ENCODE measurements at regions not wholly inside any gene's neighbourhood (a gene's known extent, or its start where the extent isn't known, plus 50 kb on each side); places are given as distances from the start of the nearest gene placed in this dataset.

- DNase-seq (ENCODE audit: low read depth, low spot score) = no peak
Measured at GRCh38 chr13:44174769-44175425, 198.7 kb upstream of the SERP2 start.

- DNase-seq (ENCODE audit: low read depth, low spot score) = no peak
Measured at GRCh38 chr13:44176173-44176572, 197.5 kb upstream of the SERP2 start.

DNA sequence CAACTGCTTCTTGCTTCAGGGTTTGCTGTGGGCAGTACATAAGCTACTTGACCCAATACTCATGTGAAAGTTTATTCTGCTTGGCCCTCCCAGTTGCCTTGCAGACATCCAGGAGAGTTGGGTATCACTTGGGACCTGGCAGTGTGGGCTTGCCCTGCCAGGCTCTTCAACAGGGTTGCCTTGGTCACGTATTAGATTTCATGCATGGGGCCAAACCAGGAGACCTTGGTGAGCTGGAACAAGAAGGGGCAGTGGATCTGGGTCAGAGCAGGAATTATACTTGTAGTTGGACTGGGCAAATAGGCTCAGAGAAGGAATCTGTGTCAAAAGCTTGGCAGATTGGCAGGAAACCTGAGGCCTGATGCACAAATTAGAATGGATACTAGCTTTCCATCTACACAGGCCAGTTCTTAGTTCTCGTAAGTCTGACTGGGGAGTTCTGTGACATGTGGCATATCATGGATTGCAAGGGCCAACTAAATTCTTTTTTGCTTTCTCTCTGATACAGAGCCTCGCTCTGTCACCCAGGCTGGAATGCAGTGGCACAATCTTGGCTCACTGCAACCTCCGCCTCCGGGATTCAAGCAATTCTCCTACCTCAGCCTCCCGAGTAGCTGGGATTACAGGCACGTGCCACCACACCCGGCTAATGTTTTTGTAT lies 192.6 kb upstream of the SERP2 start:
- DNase-seq (ENCODE audit: low read depth, low spot score) = no peak

DNA sequence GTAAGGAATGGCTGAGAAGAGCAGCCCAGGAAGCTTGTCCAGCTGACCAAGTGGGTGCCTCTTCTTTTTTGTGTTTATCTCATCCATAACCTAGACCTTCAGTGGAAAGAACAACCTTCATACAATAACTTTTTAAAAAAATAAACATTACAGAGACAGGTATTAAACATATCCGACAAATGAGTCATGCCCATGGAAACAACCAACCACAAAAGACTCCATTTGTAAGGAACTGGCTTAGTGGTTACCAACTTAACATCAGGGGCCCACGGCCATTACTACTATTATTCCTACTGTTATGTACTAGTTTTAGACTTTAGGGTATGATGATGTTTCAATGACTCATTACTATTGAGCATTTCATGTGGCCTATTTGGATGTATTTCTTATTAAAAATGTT lies 191.7 kb upstream of the SERP2 start:
- DNase-seq (ENCODE audit: low read depth, low spot score) = no peak

- DNase-seq (ENCODE audit: low read depth, low spot score) = no peak
Measured at GRCh38 chr13:44184740-44185139, 188.9 kb upstream of the SERP2 start.

DNA sequence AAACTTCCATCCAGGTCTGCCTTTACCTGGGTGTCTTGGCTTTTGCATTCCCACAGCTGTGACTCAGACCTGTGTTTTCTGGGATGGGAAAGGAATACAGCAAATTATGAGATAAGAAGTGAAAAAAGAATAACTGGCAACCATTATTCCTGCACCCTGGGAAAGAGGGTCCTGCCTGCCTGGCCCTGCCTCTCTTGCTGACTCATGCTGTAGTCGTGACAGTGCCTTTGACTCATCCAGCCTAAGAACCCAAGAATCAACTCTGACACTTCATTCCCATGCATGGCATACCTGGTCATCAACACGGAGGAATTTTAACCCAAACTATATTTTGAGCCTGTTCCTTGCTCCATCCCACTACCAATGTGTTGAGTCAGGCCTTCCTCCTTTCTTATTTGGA lies 185.4 kb upstream of the SERP2 start:
- no peak for DNase-seq (ENCODE audit: low read depth, low spot score)

DNA sequence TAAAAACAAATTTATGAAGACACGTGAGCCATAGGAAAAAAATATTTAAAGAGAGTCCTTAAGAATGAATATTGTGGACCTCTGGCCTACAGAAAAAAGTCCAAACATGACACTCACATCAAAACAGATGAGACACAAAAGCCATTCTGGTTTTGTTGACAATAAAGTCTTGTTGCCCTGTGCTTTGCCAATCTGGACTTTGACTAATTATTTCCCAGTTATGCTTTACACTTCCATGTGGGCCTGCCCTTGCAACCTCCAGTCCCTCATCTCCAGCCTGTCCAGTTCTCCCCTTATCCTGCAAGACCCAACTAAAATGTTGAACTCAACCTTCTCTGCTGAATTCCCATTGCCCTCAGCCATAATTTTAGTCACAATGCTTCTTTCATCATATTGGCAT lies 184.5 kb upstream of the SERP2 start:
- no peak for DNase-seq (ENCODE audit: low read depth, low spot score)

- no peak for DNase-seq (ENCODE audit: low read depth, low spot score)
Measured at GRCh38 chr13:44191103-44191502, 182.5 kb upstream of the SERP2 start.

DNA sequence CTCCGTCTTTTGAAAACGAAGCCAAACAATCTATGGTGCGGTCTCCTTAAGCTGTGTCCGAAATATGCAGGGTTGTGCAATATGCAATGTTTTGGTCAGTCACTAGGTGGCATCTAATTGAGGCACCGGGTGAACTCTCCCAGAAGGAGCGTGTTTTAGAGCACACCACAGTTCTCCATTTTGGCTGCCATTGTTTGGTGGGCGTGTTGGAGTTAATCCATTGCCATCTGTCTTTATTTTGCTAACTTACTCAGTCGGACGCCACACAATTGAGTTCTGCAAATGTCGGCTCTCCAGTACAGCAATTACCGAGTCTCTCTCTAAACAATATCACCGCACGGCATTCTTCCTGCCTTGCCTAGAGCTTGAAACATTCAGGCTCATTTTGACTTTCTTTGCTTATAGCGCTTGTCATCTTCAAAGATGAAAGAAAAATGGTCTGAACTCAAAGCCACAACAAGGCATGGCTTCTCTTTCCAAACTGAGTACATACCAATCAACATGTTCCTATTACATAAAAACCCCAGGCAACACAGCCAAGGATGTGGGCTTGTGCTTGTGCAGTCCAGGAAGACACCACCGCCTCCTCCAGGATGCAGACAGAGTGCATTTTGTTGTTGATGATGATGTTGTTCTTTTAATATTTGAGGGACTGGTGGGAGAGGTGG lies 182.0 kb upstream of the SERP2 start:
- DNase-seq (ENCODE audit: low read depth, low spot score) = no peak

GRCh38 chr13:44193731-44194130 lies 179.9 kb upstream of the SERP2 start:
- no peak for DNase-seq (ENCODE audit: low read depth, low spot score)

GRCh38 chr13:44195245-44195644 lies 178.4 kb upstream of the SERP2 start:
- DNase-seq (ENCODE audit: low read depth, low spot score) = no peak

GRCh38 chr13:44196196-44196751 lies 177.3 kb upstream of the SERP2 start:
- DNase-seq (ENCODE audit: low read depth, low spot score) = no peak

DNA sequence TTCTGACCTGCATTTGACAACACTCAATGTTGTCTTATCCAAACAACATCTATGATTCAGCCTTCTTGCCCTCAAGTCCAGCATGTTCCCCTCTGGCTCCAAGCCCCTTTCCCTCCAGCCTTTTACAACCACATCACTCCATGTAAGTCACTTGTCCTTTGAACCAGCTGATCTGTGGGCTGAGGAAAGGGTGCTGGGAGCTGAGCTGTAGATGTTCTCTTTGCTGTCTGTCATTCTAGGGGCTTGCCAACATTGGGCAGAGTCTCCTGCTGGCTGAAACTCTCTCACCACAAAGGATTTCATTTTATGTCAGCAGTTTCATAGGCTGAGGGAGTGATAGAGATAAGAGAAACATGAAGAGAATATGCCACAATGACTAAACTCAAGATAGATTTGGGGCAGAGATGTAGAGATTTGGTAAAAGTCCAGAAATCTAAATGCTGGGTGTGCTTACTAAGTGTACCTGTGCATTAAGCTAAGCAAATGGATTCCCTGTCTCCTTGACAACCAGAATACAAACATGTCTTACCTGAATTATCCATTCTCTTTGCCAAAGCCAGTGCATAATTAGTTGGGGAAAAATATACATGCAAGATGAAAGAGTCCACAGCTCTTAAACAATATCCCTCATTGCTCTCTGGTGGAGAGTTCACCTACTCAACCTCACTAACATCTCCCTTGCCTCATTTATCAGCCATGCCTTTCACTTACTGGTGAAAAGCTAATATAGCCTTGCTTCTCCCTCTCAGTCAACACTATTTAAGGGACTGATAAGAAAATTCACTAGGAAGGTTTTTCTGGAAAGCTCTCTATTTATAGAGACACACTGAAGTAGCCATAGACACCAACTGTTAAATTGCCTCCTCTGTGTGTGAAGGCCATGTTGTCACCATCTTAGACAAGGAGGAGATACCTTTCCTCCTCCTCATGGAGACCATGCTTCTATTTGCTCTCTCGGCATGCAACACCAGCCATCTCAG lies 175.5 kb upstream of the SERP2 start:
- no peak for DNase-seq (ENCODE audit: low read depth, low spot score)

- no peak for DNase-seq (ENCODE audit: low read depth, low spot score)
Measured at GRCh38 chr13:44198826-44199225, 174.8 kb upstream of the SERP2 start.

- DNase-seq (ENCODE audit: low read depth, low spot score) = no peak
Measured at GRCh38 chr13:44199627-44200207, 173.9 kb upstream of the SERP2 start.

DNA sequence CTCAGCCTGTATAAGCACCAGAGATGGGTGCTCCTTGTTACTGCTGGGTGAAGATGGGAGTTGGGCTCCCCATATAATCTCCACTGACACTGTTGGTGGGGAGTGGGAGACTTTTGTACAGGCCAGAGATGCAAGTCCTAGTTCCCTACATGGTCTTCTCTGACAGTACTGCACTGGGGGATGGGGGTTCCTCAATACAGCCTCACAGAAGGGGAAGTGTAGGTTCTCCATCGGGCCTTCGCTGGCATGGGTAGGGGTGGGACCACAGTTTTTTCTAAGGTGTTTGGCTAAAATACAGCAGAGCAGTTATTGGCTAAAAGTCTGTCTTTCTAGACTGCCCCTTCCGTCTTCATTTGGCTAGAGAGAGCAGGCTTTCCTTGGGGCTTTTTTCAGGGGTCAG lies 167.2 kb upstream of the SERP2 start:
- DNase-seq (ENCODE audit: low read depth, low spot score) = no peak

DNA sequence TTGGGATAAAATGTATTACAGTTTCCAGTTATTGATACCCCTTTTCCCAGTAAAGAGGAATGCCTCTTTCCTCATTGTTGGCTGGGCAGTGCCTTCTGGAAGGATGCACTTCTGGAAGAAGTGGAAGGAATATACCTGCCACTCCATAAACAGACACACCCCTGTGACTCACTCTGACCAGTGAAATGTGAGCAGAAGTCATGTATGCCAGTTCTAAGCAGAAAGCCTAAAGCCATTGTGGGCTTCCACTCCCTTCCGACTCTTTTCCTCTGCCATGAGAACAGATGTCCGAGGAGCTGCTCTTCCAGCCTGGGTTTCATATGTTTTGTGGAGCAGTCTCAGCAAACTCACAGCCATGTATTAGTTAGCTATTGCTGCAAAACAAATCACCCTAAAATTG lies 166.1 kb upstream of the SERP2 start:
- DNase-seq (ENCODE audit: low read depth, low spot score) = no peak

DNA sequence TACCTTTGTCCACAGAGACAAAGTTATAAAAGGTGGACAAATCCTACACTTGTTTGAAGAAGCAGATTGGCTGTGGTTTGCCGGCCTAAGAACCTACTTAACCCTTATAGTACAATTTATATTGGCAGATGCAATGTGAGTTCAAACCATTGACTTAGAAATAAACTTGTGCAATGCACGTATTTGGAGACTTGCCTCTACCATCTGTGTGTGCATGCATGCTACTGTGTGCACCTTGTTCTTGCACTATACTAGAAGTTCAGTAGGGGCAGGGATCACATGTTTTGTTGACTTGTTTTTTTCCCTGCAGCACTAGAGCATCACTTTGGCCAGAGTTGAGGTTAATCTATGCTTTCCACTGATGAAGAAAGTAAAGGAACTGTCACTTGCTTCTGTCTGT lies 163.1 kb upstream of the SERP2 start:
- DNase-seq (ENCODE audit: low read depth, low spot score) = no peak

- DNase-seq (ENCODE audit: low read depth, low spot score) = no peak
Measured at GRCh38 chr13:44211286-44211685, 162.3 kb upstream of the SERP2 start.

DNA sequence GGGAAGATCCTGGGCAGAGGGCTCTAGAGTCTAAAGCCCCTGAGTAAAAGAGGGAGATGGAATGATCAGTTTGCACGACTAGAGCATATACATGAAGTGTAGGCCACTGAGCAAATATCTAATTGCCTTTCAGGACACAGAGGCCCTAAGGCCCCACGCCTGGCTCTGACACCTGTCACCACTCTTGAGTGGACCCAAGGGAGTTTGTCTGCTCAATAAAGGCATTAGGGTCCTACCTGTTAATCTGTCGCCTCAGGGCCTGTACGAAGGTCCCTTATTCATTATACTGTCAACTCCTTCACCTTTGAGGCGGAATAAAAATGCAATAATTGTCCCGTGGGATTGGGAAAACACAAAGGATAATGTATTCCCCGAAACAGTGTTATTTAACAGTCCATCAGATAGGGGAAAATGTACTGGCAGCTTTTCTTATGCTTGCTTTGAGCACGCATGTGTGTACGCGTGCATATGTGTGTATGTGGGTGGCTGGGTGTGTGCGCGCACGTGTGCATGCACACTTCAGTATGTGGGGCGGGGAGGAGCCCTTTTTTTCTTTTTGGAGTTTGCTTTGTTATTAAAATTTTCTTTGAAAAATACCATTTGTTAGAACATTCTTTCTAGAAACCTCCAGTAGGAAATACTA lies 161.8 kb upstream of the SERP2 start:
- no peak for DNase-seq (ENCODE audit: low read depth, low spot score)
